22Rv1 (cell line): ENCODE measurements at regions not wholly inside any gene's neighbourhood (a gene's known extent, or its start where the extent isn't known, plus 50 kb on each side); places are given as distances from the start of the nearest gene placed in this dataset.

Source experiments
- CTCF ChIP-seq: fragments of 450-650 bp; IDR thresholded peaks from 2 replicates; pipeline ENCODE4 v1.5.1; 2017; ENCODE audit warnings: mild to moderate bottlenecking
- ZFX ChIP-seq: fragments of 450-650 bp; IDR thresholded peaks from 2 replicates; pipeline ENCODE4 v1.6.1; 2017; ENCODE audit warnings: antibody characterized with exemption, borderline replicate concordance

GRCh38 chr5:104751969-104752368 is 1189.4 kb upstream of the NUDT12 start:
- TF ChIP-seq CTCF = no peak
- TF ChIP-seq ZFX = no peak
